ENCODE measurements at regions not wholly inside any gene's neighbourhood (a gene's known extent, or its start where the extent isn't known, plus 50 kb on each side); places are given as distances from the start of the nearest gene placed in this dataset.

DNA sequence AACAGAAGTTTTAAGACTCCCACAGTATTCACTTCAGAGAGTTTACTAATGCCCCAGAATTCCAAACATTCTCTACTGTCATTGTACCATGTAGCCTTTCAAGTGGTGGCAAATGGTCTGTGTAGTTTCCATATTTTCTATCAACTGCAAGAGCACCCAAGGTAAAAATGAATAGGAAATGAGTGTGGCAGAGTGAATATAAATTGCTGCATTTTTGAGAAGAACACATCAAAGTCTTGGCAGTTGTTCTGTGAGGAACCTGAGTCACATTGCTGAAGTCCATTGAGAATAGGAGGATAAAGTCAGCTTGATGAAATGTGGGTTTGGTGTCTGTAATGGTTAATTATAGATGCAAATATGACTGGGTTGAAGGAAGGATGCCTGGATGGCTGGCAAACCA is 193.6 kb downstream of the AASDHPPT start:
- no peaks in the 10 kb centered on the region for H3K36me3 ChIP-seq (ENCODE audit: insufficient read depth, low read length)
- no peaks in the 10 kb centered on the region for H3K4me1 ChIP-seq (ENCODE audit: insufficient read depth, low read length)
- no peak overlapping the region for H2AFZ ChIP-seq (ENCODE audit: low read depth, low read length)
- H3K4me3 ChIP-seq (ENCODE audit: low read length): no peak overlapping the region
- no peaks in the 10 kb centered on the region for H3K9me3 ChIP-seq (ENCODE audit: low read length)
- no peaks in the 10 kb centered on the region for H3K27me3 ChIP-seq (ENCODE audit: insufficient read depth, low read length)

- Histone ChIP-seq H3K4me1 (ENCODE audit: insufficient read depth, low read length) (no peaks in the 10 kb centered on the region), H2AFZ (ENCODE audit: low read depth, low read length) (no peak overlapping the region), H3K27me3 (ENCODE audit: insufficient read depth, low read length) (no peaks in the 10 kb centered on the region), H3K36me3 (ENCODE audit: insufficient read depth, low read length) (no peaks in the 10 kb centered on the region), H3K4me3 (ENCODE audit: low read length) (no peak overlapping the region), H3K9me3 (ENCODE audit: low read length) (no peaks in the 10 kb centered on the region)
Measured at GRCh38 chr11:106271686-106272085, 194.2 kb downstream of the AASDHPPT start.

- Histone ChIP-seq H3K9me3 (ENCODE audit: low read length) (no peaks in the 10 kb centered on the region), H3K27me3 (ENCODE audit: insufficient read depth, low read length) (no peaks in the 10 kb centered on the region), H3K4me1 (ENCODE audit: insufficient read depth, low read length) (peaks cover 3% of the 10 kb centered on the region), H3K4me3 (ENCODE audit: low read length) (no peak overlapping the region), H2AFZ (ENCODE audit: low read depth, low read length) (no peak overlapping the region), H3K36me3 (ENCODE audit: insufficient read depth, low read length) (no peaks in the 10 kb centered on the region)
Measured at GRCh38 chr11:106275151-106275550, 197.7 kb downstream of the AASDHPPT start.

GRCh38 chr11:106276126-106276525 is 198.7 kb downstream of the AASDHPPT start:
- Histone ChIP-seq H3K9me3 (ENCODE audit: low read length) (no peaks in the 10 kb centered on the region), H3K36me3 (ENCODE audit: insufficient read depth, low read length) (no peaks in the 10 kb centered on the region), H3K4me1 (ENCODE audit: insufficient read depth, low read length) (peaks cover 5% of the 10 kb centered on the region), H3K4me3 (ENCODE audit: low read length) (no peak overlapping the region), H3K27me3 (ENCODE audit: insufficient read depth, low read length) (no peaks in the 10 kb centered on the region), H2AFZ (ENCODE audit: low read depth, low read length) (no peak overlapping the region)

- Histone ChIP-seq H3K27me3 (ENCODE audit: insufficient read depth, low read length) (no peaks in the 10 kb centered on the region), H3K36me3 (ENCODE audit: insufficient read depth, low read length) (no peaks in the 10 kb centered on the region), H3K9me3 (ENCODE audit: low read length) (no peaks in the 10 kb centered on the region), H2AFZ (ENCODE audit: low read depth, low read length) (no peak overlapping the region), H3K4me1 (ENCODE audit: insufficient read depth, low read length) (peaks cover 5% of the 10 kb centered on the region), H3K4me3 (ENCODE audit: low read length) (no peak overlapping the region)
Measured at GRCh38 chr11:106276859-106277436, 199.5 kb downstream of the AASDHPPT start.

- H3K4me1 ChIP-seq (ENCODE audit: insufficient read depth, low read length): peaks cover 5% of the 10 kb centered on the region
- H3K4me3 ChIP-seq (ENCODE audit: low read length): no peak overlapping the region
Measured at GRCh38 chr11:106277484-106277883, 200.0 kb downstream of the AASDHPPT start.

GRCh38 chr11:106278391-106278790 is 200.9 kb downstream of the AASDHPPT start:
- Histone ChIP-seq H3K9me3 (ENCODE audit: low read length) (no peaks in the 10 kb centered on the region), H2AFZ (ENCODE audit: low read depth, low read length) (no peak overlapping the region), H3K4me1 (ENCODE audit: insufficient read depth, low read length) (peaks cover 5% of the 10 kb centered on the region), H3K36me3 (ENCODE audit: insufficient read depth, low read length) (no peaks in the 10 kb centered on the region), H3K4me3 (ENCODE audit: low read length) (no peak overlapping the region), H3K27me3 (ENCODE audit: insufficient read depth, low read length) (no peaks in the 10 kb centered on the region)

More at GRCh38 chr11:106277484-106277883, 200.0 kb downstream of the AASDHPPT start:
- Histone ChIP-seq H3K36me3 (ENCODE audit: insufficient read depth, low read length) (no peaks in the 10 kb centered on the region), H2AFZ (ENCODE audit: low read depth, low read length) (no peak overlapping the region), H3K9me3 (ENCODE audit: low read length) (no peaks in the 10 kb centered on the region), H3K27me3 (ENCODE audit: insufficient read depth, low read length) (no peaks in the 10 kb centered on the region)

DNA sequence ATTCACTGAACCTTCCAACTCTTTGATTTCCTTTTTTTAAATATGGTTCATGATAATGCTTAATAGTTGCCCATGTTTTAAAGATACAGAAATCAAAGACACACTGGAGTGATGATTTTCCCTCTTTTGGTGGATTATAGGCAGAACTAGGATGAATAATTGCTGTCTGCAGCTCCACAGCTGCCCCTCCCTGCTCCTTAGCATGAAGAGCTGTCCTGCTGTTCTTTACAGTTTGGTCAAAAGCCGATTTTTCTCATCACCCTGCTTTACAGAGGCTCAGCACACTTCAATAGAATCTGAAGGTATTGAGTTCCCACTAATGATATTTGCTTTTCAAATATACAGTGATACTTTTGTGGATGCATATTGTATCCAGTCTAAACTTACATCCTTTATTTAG is 202.6 kb downstream of the AASDHPPT start:
- no peak overlapping the region for H3K4me3 ChIP-seq (ENCODE audit: low read length)
- no peaks in the 10 kb centered on the region for H3K36me3 ChIP-seq (ENCODE audit: insufficient read depth, low read length)
- H3K27me3 ChIP-seq (ENCODE audit: insufficient read depth, low read length): no peaks in the 10 kb centered on the region
- no peaks in the 10 kb centered on the region for H3K9me3 ChIP-seq (ENCODE audit: low read length)
- H2AFZ ChIP-seq (ENCODE audit: low read depth, low read length): no peak overlapping the region
- H3K4me1 ChIP-seq (ENCODE audit: insufficient read depth, low read length): peaks cover 5% of the 10 kb centered on the region

- no peak overlapping the region for H3K4me3 ChIP-seq (ENCODE audit: low read length)
- H3K4me1 ChIP-seq (ENCODE audit: insufficient read depth, low read length): peaks cover 5% of the 10 kb centered on the region
- no peaks in the 10 kb centered on the region for H3K27me3 ChIP-seq (ENCODE audit: insufficient read depth, low read length)
- no peak overlapping the region for H2AFZ ChIP-seq (ENCODE audit: low read depth, low read length)
- no peaks in the 10 kb centered on the region for H3K36me3 ChIP-seq (ENCODE audit: insufficient read depth, low read length)
- no peaks in the 10 kb centered on the region for H3K9me3 ChIP-seq (ENCODE audit: low read length)
Measured at GRCh38 chr11:106281455-106282173, 204.2 kb downstream of the AASDHPPT start.

- Histone ChIP-seq H3K27me3 (ENCODE audit: insufficient read depth, low read length) (no peaks in the 10 kb centered on the region), H3K4me3 (ENCODE audit: low read length) (no peak overlapping the region), H3K9me3 (ENCODE audit: low read length) (no peaks in the 10 kb centered on the region), H2AFZ (ENCODE audit: low read depth, low read length) (no peak overlapping the region), H3K36me3 (ENCODE audit: insufficient read depth, low read length) (no peaks in the 10 kb centered on the region), H3K4me1 (ENCODE audit: insufficient read depth, low read length) (no peaks in the 10 kb centered on the region)
Measured at GRCh38 chr11:106286881-106287504, 209.5 kb downstream of the AASDHPPT start.

- Histone ChIP-seq H2AFZ (ENCODE audit: low read depth, low read length) (no peak overlapping the region), H3K9me3 (ENCODE audit: low read length) (no peaks in the 10 kb centered on the region), H3K4me3 (ENCODE audit: low read length) (no peak overlapping the region), H3K36me3 (ENCODE audit: insufficient read depth, low read length) (no peaks in the 10 kb centered on the region), H3K27me3 (ENCODE audit: insufficient read depth, low read length) (no peaks in the 10 kb centered on the region), H3K4me1 (ENCODE audit: insufficient read depth, low read length) (no peaks in the 10 kb centered on the region)
Measured at GRCh38 chr11:106288057-106288456, 210.6 kb downstream of the AASDHPPT start.

GRCh38 chr11:106288822-106289387 is 211.4 kb downstream of the AASDHPPT start:
- no peak overlapping the region for H3K4me3 ChIP-seq (ENCODE audit: low read length)
- H3K4me1 ChIP-seq (ENCODE audit: insufficient read depth, low read length): no peaks in the 10 kb centered on the region
- no peaks in the 10 kb centered on the region for H3K9me3 ChIP-seq (ENCODE audit: low read length)
- no peak overlapping the region for H2AFZ ChIP-seq (ENCODE audit: low read depth, low read length)
- H3K27me3 ChIP-seq (ENCODE audit: insufficient read depth, low read length): no peaks in the 10 kb centered on the region
- no peaks in the 10 kb centered on the region for H3K36me3 ChIP-seq (ENCODE audit: insufficient read depth, low read length)

DNA sequence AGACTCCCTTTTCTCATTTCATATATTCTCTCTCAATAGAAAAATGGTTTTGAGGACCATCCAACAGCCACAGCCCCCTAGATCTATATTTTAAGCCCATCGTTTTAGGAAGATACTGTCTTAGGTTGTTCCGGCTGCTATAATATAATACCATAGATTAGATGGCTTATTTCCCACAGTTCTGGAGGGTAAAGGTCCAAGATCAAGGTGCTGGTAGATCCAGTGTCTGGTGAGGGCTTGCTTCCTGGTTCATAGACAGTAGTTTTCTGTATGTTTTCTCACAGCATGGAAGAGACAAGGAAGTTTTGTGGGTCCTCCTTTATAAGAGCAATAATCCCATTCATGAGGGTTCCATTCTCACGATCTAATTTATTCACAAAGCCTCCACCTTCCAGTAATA is 215.1 kb downstream of the AASDHPPT start:
- no peaks in the 10 kb centered on the region for H3K4me1 ChIP-seq (ENCODE audit: insufficient read depth, low read length)
- H2AFZ ChIP-seq (ENCODE audit: low read depth, low read length): no peak overlapping the region
- H3K36me3 ChIP-seq (ENCODE audit: insufficient read depth, low read length): no peaks in the 10 kb centered on the region
- H3K27me3 ChIP-seq (ENCODE audit: insufficient read depth, low read length): no peaks in the 10 kb centered on the region
- H3K4me3 ChIP-seq (ENCODE audit: low read length): no peak overlapping the region
- no peaks in the 10 kb centered on the region for H3K9me3 ChIP-seq (ENCODE audit: low read length)
